MG63 (cell line): ENCODE measurements at regions not wholly inside any gene's neighbourhood (a gene's known extent, or its start where the extent isn't known, plus 50 kb on each side); places are given as distances from the start of the nearest gene placed in this dataset.

ENCODE experiments used
- DNase-seq: peaks from one replicate; pipeline ENCODE4 v3.0.0-alpha.2; 2020
- H3K27me3 ChIP-seq: fragments of 250-450 bp; sonication (Bioruptor Pico); 2 replicates; pipeline ENCODE4 v1.5.1; 2020; ENCODE audit warnings: mild to moderate bottlenecking, moderate library complexity
- H3K36me3 ChIP-seq: fragments of 250-450 bp; sonication (Bioruptor Pico); 2 replicates; pipeline ENCODE4 v1.5.1; 2020; ENCODE audit warnings: mild to moderate bottlenecking, moderate library complexity
- H3K4me3 ChIP-seq: fragments of 250-450 bp; sonication (Bioruptor Pico); 2 replicates; pipeline ENCODE4 v1.5.1; 2020; ENCODE audit warnings: mild to moderate bottlenecking, moderate library complexity
- H3K9me3 ChIP-seq: fragments of 250-450 bp; sonication (Bioruptor Pico); 2 replicates; pipeline ENCODE4 v1.5.1; 2020; ENCODE audit warnings: mild to moderate bottlenecking, moderate library complexity

DNA sequence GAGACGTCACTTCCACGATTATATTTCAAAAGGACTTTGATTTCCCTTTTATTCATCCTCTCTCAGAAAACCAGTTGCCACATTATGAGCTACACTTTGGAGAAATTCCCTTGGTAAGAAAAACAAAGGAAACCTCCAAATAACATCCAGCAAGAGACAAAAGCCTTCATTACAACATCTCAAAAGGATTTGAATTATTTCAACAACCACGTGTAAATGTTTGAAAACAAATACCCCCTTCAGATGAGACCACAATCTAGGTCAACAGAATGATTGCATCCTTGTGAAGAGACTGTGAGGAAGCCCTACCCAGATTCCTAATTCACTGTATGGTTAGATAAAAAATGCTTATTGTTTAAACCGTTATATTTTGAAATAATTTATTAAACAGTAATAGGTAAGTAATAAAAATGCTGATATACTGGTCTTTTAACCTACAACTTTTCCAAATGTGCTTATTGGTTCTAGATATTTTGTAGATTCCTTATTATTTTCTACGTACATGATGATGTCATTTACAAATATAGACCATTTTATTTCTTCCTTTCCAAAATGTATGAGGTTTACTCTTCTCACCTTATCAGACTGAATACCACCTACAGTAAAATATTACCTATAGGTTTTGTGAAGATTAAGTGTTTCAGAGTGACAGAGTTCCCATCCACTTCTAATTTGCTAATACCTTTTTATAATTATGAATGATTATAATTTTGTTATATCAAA, 922.7 kb upstream of the CHAC2 start:
- H3K4me3 ChIP-seq = no peak overlapping the region
- H3K27me3 ChIP-seq = no peaks in the 10 kb centered on the region
- no peak for DNase-seq
- H3K9me3 ChIP-seq = peaks cover 2% of the 10 kb centered on the region; the same call in 1 of the 2 replicates
- H3K36me3 ChIP-seq = no peaks in the 10 kb centered on the region

DNA sequence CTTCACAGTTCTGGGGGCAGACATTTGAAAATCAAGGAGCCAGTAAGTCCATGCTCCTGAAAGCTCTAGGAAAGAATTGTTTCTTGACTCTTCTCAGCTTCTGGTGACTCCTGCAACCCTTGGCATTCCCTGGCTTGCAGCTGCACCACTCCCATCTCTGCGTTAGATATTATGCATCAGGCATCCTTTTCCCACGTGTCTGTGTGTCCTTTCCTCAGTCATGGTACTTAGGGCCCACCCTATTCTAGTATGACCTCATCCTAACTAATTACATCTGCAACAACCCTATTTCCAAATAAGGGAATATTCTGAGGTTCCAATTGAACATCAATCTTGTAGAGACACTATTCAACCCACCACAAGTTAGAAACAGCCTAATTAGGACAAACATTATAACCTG, 931.7 kb upstream of the CHAC2 start:
- no peak overlapping the region for H3K4me3 ChIP-seq
- no peaks in the 10 kb centered on the region for H3K36me3 ChIP-seq
- no peaks in the 10 kb centered on the region for H3K9me3 ChIP-seq
- DNase-seq = no peak
- no peaks in the 10 kb centered on the region for H3K27me3 ChIP-seq

DNA sequence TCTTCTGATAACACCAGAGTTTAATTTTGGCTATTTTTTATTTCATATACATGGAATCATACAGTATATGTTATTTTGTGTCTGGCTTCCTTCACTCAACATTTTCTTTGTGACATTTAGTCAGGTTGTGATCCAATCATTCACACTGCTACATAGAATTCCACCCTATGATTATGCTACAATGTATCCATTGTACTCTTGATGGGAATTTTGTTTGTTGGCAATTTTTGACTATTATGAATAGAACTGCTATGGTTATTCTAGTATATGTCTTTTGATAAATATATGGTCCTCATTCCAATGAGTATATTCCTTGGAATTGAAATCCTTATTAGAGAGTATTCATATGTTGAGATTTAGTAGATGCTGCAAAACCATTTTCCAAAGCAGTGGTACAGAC, 936.4 kb upstream of the CHAC2 start:
- no peak for DNase-seq
- H3K27me3 ChIP-seq = no peaks in the 10 kb centered on the region
- H3K9me3 ChIP-seq = no peaks in the 10 kb centered on the region
- H3K4me3 ChIP-seq = no peak overlapping the region
- H3K36me3 ChIP-seq = no peaks in the 10 kb centered on the region

DNA sequence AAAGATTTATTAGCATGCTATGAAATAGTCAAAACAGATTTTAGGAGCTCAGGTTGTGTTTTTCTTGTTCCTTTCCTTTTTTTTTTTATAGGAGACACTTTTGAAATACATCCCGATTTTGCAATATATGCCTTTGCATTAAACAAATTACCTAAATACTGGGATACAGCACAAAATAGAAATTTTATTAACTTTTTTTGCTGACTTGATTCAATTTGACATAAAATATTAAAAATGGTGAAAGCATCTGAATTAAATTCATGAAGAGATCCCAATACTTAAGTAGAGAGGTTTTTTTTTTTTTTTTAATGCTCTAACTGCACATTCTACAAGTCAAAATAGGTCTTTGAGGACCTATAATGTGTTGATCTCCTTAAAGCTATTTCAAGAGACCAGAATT, 939.5 kb upstream of the CHAC2 start:
- DNase-seq = no peak
- Histone ChIP-seq H3K36me3 (no peaks in the 10 kb centered on the region), H3K4me3 (no peak overlapping the region), H3K27me3 (no peaks in the 10 kb centered on the region), H3K9me3 (no peaks in the 10 kb centered on the region)

DNA sequence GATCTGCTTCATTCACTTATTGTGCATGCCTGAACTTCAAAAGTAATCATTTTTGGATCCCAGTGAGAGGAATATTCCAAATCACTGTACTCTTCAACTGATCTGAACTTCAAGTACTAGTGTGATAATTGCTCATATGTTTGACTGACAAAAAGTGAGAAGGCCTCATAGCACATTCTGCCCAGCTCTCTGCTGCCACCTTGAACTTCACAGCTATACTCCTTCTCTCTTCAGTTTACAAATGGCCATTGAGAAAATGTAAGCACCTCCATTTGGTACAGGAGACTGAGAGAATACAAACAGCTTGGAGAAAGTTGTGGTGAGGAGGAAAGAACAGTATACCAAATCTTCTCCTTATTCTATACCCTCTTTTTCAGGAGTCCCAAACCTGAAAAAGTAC, 946.0 kb upstream of the CHAC2 start:
- peak; percentile 2 for DNase-seq

DNA sequence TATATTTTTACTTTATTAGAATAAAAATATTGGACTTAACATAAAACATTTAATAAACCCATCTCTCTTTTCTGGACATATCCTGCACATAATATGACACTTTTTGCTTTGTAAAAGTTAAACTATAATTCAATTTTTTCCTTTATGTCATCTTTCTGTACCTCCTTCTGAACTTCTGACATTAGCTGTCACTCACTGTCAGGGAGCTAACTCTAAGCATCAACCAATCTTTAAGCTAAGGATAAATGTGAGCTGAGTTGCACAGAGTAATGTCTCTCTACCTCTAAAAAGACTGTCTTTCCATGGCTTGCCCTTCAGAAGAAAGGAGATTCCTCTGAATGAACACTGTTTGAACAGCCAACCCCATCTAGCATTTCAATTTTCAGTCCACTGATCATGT, 948.6 kb upstream of the CHAC2 start:
- Histone ChIP-seq H3K4me3 (no peak overlapping the region), H3K9me3 (no peaks in the 10 kb centered on the region), H3K36me3 (no peaks in the 10 kb centered on the region), H3K27me3 (no peaks in the 10 kb centered on the region)
- DNase-seq = no peak

More for the DNA sequence above, 946.0 kb upstream of the CHAC2 start:
- Histone ChIP-seq H3K36me3 (no peaks in the 10 kb centered on the region), H3K27me3 (no peaks in the 10 kb centered on the region), H3K9me3 (no peaks in the 10 kb centered on the region), H3K4me3 (no peak overlapping the region)

DNA sequence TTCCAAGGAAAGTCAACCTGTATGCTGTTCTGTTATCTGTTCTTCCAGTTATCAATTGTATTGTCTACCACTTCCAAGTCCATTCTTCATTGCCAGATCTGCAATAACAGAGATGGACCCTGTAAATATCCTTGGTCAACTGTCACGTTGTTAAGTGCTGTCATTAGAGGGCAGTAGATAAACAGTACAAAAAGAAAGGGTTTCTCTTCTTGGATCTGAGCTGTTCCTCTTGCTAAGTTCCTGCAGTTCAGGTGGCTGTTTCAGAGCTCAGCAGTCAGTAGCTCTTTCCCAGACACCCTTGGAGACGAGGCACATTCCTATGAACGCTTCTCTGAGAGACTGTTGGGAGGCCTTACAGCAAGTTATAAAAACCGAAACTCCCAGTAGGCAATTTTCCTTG, 957.1 kb upstream of the CHAC2 start:
- no peaks in the 10 kb centered on the region for H3K9me3 ChIP-seq
- H3K27me3 ChIP-seq = no peaks in the 10 kb centered on the region
- no peak overlapping the region for H3K4me3 ChIP-seq
- no peak for DNase-seq
- no peaks in the 10 kb centered on the region for H3K36me3 ChIP-seq

DNA sequence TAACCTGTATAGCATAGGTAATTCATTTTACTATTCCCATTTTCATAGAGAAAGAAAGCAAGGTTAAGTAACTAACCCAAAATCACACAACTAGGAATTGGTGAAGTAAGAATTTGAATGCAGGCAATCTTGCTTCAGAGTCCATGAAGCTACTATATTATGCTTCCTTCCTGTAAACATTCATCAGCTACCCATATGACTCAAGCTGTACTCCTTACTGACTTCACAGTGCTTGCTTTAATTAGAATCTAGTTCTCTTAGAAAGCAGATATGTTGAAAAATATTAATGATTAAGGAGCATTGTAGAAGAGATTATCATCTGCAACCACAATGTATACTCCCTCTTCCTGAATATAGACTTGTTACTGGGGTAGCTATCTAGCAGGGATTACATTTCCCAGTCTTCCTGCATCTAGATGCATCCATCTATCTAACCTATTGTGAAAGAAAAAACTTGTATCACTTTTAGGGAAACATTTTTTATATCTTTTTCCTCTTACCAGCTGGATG, 961.6 kb upstream of the CHAC2 start:
- Histone ChIP-seq H3K4me3 (no peak overlapping the region), H3K27me3 (no peaks in the 10 kb centered on the region), H3K36me3 (no peaks in the 10 kb centered on the region), H3K9me3 (no peaks in the 10 kb centered on the region)
- DNase-seq = no peak

DNA sequence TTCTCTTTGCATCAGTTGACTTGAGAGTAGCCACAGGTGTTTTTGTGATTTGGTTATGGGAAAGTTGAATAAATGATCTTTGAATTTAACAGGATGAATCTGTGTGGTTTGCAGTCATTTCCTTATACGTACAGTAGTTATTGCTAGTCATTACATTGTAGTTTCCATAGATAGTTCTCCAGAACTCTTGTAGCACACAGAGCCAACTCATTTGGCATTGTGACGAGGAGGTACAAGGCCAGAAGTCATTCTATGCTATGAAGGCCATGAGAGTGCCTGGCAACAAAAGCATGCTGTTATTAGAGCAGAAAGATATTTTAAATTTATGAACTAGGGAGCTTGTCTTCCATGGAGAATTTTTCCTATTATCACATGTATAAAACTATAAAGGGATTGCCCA, 973.0 kb upstream of the CHAC2 start:
- H3K27me3 ChIP-seq = no peaks in the 10 kb centered on the region
- no peaks in the 10 kb centered on the region for H3K36me3 ChIP-seq
- DNase-seq = no peak
- no peak overlapping the region for H3K4me3 ChIP-seq
- H3K9me3 ChIP-seq = peaks cover 2% of the 10 kb centered on the region; the same call in 1 of the 2 replicates

DNA sequence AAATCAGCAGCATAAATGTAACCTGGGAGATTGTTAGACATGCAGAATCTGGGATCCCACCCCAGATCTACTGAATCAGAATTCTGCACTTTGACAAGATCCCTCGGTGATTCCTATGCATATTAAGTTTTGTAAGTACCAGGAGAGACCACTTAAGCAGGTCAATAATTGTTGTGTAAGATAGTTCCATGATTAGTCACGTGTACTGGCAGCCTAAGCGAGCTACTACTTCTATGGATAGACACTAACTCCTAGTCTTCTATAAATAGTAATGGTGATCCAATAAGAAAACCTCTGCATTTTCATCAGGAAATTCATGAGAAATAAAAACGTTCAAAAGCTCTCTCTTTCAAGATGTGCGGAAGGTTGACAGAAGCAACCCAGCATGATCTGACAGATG, 988.2 kb upstream of the CHAC2 start:
- Histone ChIP-seq H3K27me3 (no peaks in the 10 kb centered on the region), H3K4me3 (no peak overlapping the region), H3K36me3 (no peaks in the 10 kb centered on the region), H3K9me3 (no peaks in the 10 kb centered on the region)
- no peak for DNase-seq

DNA sequence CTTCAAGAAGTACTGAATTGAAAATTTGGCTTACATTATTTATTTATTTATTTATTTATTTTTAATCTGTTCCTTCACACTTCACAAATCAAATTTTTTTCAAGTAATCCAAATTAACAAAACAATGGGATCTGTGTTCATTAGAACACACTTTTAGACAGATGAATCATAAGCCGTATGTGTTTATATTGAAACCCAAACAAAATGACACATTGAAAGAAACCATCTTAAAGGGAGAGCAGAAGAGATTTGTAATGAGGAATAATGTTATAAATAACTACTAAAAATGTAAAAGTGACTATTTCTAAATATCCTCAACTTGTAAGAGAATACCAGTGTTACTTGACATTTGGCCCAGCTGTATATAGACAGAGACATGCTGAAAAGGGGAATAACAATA, 991.0 kb upstream of the CHAC2 start:
- no peaks in the 10 kb centered on the region for H3K36me3 ChIP-seq
- H3K9me3 ChIP-seq = no peaks in the 10 kb centered on the region
- H3K27me3 ChIP-seq = no peaks in the 10 kb centered on the region
- DNase-seq = no peak
- no peak overlapping the region for H3K4me3 ChIP-seq

DNA sequence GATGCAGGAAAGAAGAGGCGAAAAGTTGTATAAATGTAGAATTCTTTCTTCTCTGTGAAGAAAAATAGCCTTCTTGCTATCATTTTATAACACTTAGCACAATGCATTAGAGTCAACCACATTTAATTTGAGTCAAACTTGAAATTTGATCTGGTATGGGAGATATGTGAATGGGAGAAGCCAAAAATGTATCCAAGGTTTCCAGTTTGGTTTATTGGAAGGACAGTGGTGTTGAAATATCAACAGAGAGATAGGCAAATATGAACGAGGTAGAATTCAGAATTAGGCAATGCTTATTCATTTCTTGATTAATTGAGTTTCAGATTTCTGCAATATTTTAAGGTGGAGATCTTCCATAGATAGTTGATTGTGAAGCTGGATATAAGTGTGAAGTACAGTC, 991.9 kb upstream of the CHAC2 start:
- no peak for DNase-seq
- H3K36me3 ChIP-seq = no peaks in the 10 kb centered on the region
- H3K9me3 ChIP-seq = no peaks in the 10 kb centered on the region
- no peaks in the 10 kb centered on the region for H3K27me3 ChIP-seq
- H3K4me3 ChIP-seq = no peak overlapping the region

DNA sequence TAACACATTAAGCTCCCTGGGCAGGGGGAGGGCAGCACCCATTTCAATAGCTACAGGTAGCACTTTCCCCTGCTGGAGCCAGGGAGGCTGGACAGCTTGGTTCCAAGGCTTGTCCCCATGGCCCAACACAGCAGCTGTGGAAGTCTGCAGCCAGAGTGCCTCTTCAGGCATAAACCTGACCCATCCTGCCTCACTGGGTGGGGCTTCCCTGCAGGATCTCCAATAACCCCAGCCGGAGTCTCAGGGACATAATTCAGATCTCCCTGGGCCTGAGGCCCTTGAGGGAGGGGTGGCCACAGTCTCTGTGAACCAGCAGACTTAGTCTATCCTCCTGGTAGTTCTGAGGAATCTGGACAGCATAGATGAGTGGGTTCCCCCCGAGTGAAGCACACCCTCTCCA, 1001.9 kb upstream of the CHAC2 start:
- Histone ChIP-seq H3K36me3 (no peaks in the 10 kb centered on the region), H3K9me3 (no peaks in the 10 kb centered on the region), H3K27me3 (no peaks in the 10 kb centered on the region), H3K4me3 (no peak overlapping the region)
- DNase-seq = no peak

DNA sequence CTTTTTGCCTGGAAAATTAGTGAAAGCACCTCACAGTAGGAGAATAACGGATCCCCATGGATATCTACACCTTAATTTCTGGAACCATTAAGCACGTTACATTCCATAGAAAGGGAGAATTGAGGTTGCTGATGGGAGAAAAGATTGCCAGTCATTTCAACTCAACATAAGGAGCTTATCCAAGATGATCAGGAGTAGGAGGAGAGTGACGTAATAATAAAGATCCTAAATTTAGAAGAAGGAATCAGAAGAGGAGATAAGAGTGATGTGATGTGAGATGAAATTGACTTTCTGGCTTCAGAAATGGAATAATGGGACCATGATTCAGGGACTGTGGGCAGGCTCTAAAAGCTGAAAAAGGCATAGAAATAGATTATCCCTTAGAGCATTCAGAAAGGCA, 1017.8 kb upstream of the CHAC2 start:
- Histone ChIP-seq H3K27me3 (no peaks in the 10 kb centered on the region), H3K36me3 (no peaks in the 10 kb centered on the region), H3K9me3 (peaks cover 8% of the 10 kb centered on the region; the same call in 1 of the 2 replicates), H3K4me3 (no peak overlapping the region)
- no peak for DNase-seq

DNA sequence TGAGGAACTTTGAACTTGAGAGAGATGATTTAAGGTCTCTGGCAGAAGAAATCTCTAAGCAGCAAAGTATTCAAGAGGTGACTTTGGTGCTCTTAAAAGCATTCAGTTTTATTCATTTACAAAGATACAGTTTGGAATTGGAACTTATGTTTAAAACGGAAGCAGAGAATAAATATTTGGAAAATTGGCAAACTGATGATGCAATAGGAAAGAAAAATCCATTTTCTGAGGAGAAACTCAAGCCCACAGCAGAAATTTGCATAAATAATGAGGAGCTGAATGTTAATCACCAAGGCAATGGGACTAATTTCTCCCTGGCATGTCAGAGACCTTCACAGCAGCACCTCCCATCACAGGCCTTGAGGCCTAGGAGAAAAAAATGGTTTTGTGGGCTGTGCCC, 1022.5 kb upstream of the CHAC2 start:
- DNase-seq = no peak
- Histone ChIP-seq H3K36me3 (no peaks in the 10 kb centered on the region), H3K9me3 (peaks cover 10% of the 10 kb centered on the region; the same call in 1 of the 2 replicates), H3K4me3 (no peak overlapping the region), H3K27me3 (no peaks in the 10 kb centered on the region)

DNA sequence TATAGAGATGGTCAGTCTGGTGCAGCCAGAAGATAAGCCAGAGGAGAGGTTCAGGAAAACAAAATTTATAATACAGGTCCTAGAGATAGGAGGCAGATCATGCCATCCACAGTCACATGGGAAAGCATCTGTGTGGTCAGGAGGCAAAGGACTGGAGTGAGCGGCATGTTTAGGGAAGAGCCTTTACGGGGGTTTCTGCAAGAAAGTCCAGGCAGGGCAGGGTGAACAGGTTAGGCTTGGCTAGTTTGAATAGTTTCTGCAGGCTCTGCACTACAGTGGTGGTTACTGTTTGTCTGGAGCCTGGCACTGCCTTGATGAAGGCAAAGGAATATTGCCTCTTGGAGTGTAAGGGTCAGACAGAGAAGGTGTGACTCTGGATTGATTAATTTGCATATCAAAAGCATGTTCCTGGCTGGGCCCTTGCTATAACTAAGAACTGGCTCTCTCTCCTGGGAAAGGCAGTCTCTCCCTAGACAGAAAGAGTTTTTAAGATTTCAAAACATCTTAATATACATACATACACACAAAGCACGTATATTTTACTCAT, 1034.7 kb upstream of the CHAC2 start:
- no peaks in the 10 kb centered on the region for H3K27me3 ChIP-seq
- H3K4me3 ChIP-seq = no peak overlapping the region
- H3K36me3 ChIP-seq = no peaks in the 10 kb centered on the region
- no peaks in the 10 kb centered on the region for H3K9me3 ChIP-seq
- no peak for DNase-seq

DNA sequence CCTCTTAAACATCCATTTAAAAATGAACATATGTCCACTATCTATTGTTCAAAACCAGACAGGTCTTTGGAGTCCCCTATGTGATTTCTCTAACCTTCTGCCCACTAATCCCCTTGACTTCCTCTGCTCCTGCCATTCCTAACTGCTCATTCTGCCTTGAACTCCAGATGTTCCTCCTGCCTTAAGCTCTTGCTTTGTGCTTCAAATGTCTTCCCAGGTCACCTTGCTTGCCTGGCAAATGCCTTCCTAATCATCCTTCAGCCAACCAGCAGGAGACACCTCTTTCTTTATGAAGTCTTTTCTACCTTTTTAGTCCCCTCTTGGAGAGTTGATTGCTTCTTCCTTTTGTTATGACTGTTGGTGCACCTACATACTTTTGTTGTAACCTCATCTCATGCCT, 1043.0 kb upstream of the CHAC2 start:
- no peak overlapping the region for H3K4me3 ChIP-seq
- DNase-seq = no peak
- no peaks in the 10 kb centered on the region for H3K9me3 ChIP-seq
- no peaks in the 10 kb centered on the region for H3K36me3 ChIP-seq
- no peaks in the 10 kb centered on the region for H3K27me3 ChIP-seq

DNA sequence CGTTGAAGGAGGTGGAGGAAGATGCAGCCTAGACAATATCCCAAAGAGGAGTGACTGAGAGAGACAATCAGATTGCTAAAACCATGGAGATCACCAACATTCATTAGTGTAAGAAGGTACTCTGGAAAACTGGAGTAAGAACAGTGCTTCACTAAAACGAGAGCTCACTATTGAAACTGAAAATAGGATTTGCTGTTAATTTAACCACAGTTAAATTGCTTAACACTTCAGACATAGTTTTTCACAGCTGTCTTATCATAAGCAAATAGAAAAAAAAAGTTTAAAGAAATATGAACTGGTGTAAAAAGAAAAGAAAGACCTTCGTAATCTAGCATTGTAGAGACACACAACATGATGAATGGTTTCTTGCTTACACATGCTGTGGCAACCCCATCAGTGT, 1049.8 kb upstream of the CHAC2 start:
- DNase-seq = no peak
- no peaks in the 10 kb centered on the region for H3K9me3 ChIP-seq
- no peaks in the 10 kb centered on the region for H3K36me3 ChIP-seq
- no peak overlapping the region for H3K4me3 ChIP-seq
- H3K27me3 ChIP-seq = no peaks in the 10 kb centered on the region
